Heart left ventricle (tissue), 16 donors: ENCODE measurements at regions not wholly inside any gene's neighbourhood (a gene's known extent, or its start where the extent isn't known, plus 50 kb on each side); places are given as distances from the start of the nearest gene placed in this dataset.

Experiments
- ATAC-seq, 4 donors: fragments of 200-7000 bp; cut with Tn5 transposase; one replicate each; pipeline ENCODE4 v1.9.1; 2020 to 2022; ENCODE audit warnings: moderate library complexity in 4 of 4, mild to moderate bottlenecking in 3 of 4, moderate number of reproducible peaks in 1 of 4
- DNase-seq, 5 donors: peaks; one replicate each; pipeline ENCODE4 v3.0.0-alpha.2; 2020
- H3K27ac ChIP-seq, 12 donors: fragments of 200-600 bp; sonication (generic) in 4 of 12; one replicate each; pipeline versions ENCODE4 v1.5.0 to v1.8.0; 2016 to 2022; ENCODE audit warnings: mild to moderate bottlenecking in 2 of 12
- H3K27me3 ChIP-seq, 9 donors: fragments of 200-600 bp; sonication (generic) in 2 of 9; one replicate each; pipeline versions ENCODE4 v1.5.1 to v1.8.0; 2016 to 2022; ENCODE audit warnings: mild to moderate bottlenecking in 3 of 9
- H3K36me3 ChIP-seq, 9 donors: fragments of 200-600 bp; sonication (generic) in 2 of 9; one replicate each; pipeline versions ENCODE4 v1.5.0 to v1.8.0; 2018 to 2022; ENCODE audit warnings: mild to moderate bottlenecking in 2 of 9
- H3K4me1 ChIP-seq, 12 donors: fragments of 200-600 bp; sonication (generic) in 4 of 12; one replicate each; pipeline versions ENCODE4 v1.5.0 to v1.8.0; 2016 to 2022; ENCODE audit warnings: mild to moderate bottlenecking in 3 of 12
- H3K4me3 ChIP-seq, 12 donors: fragments of 200-600 bp; sonication (generic) in 4 of 12; one replicate each; pipeline versions ENCODE4 v1.5.0 to v1.8.0; 2017 to 2022; ENCODE audit warnings: mild to moderate bottlenecking in 9 of 12, moderate library complexity in 4 of 12
- H3K9me3 ChIP-seq, 12 donors: fragments of 200-600 bp; sonication (generic) in 4 of 12; one replicate each; pipeline versions ENCODE4 v1.5.0 to v1.8.0; 2016 to 2022; ENCODE audit warnings: mild to moderate bottlenecking in 1 of 12
- CTCF ChIP-seq, 12 donors: fragments of 200-600 bp; sonication (generic) in 4 of 12; IDR thresholded peaks; one replicate each; pipeline versions ENCODE4 v1.5.0 to v1.8.0; 2018 to 2022; ENCODE audit warnings: antibody characterized with exemption in 12 of 12, mild to moderate bottlenecking in 5 of 12
- POLR2A ChIP-seq, 2 donors: fragments of 450-650 bp; IDR thresholded peaks; one replicate each; pipeline ENCODE4 v1.6.1; 2017; ENCODE audit warnings: antibody characterized with exemption in 2 of 2, mild to moderate bottlenecking in 2 of 2, moderate library complexity in 2 of 2
- WGBS, 4 donors: extraction: QIAGEN DNeasy Blood & Tissue Kit in 2 of 4; methylation state at CpG; one replicate each; pipeline versions ENCODE4 v1.1.5 to v1.1.7; 2013 to 2018; 5-methylcytosine and 5-hydroxymethylcytosine counted together
- intact Hi-C, 10 donors: fragments of 100-400 bp; cut with DNase I; formaldehyde crosslinking; loops; one replicate each; pipeline versions ENCODE4 v1.11.1 to v1.14.2; 2022
- donor health status: ischemic (EF 13 %, LVEDD 7.1; RV severe dilation, severe dysfunction).
- donor health status: healthy with polysubstance abuse.
- donor health status: DM: no; HTN: yes; CAD: no.
- donor health status: DM: no; HTN: no; CAD: no.
- donor health status: ischemic (EF 25% LVEDD 6.9; RV normal size, moderate dysfunction).
- donor health status: ischemic (EF 25% LVEDD 5.7; RV mildly dilated, moderate dysfunction).
- donor health status: healthy.
- donor health status: DM: yes; HTN: yes; CAD: no.
- donor health status: ischemic (EF 35%, LVEDD 5.7; RV mildly dilated, moderate dysfunction).
- donor health status: nonischemic (EF 11% LVEDD 7.7; RV severe dilation, severe dysfunction).
- donor health status: DM: yes; HTN: yes; CAD: no.
- donor health status: PGD.
- donor health status: ischemic (EF 29% LVEDD 5.4; RV normal size, mild dysfunction).
- donor health status: nonischemic (EF 23%, LVEDD 6.1; RV moderate dilation, normal function).

GRCh38 chr9:90478821-90479220, 163.8 kb downstream of the DIRAS2 start:
- Histone ChIP-seq H3K27ac (no peak overlapping the region), H3K36me3 (no peaks in the 10 kb centered on the region), H3K9me3 (no peaks in the 10 kb centered on the region), H3K4me1 (no peaks in the 10 kb centered on the region), H3K4me3 (no peak overlapping the region), H3K27me3 (peaks cover 0 to 4% (median 0%) of the 10 kb centered on the region in 9 donors)
- TF ChIP-seq POLR2A (IDR thresholded peaks at IDR 0.05) (no peak), CTCF (IDR thresholded peaks at IDR 0.05) (no peak)
- 33 to 47% (median 39%) methylated on average over 6 of the region's 6 CpGs for WGBS, 4 donors
- intact Hi-C loops: no loop called here
- DNase-seq (no peak), ATAC-seq (no peak)

- Histone ChIP-seq H3K9me3 (peaks cover 0 to 10% (median 1%) of the 10 kb centered on the region in 12 donors), H3K4me3 (no peak overlapping the region), H3K36me3 (no peaks in the 10 kb centered on the region), H3K27ac (no peak overlapping the region), H3K27me3 (peaks cover 0 to under 1% (median 0%) of the 10 kb centered on the region in 9 donors), H3K4me1 (no peaks in the 10 kb centered on the region)
- no peak for DNase-seq
- WGBS, 4 donors: 78 to 87% (median 85%) methylated on average over 1 of the region's 1 CpG
- TF ChIP-seq CTCF (IDR thresholded peaks at IDR 0.05) (no peak), POLR2A (IDR thresholded peaks at IDR 0.05) (no peak)
- intact Hi-C loops: no loop called here
- ATAC-seq: no peak
Measured at GRCh38 chr9:90485028-90485427, 157.6 kb downstream of the DIRAS2 start.

- DNase-seq (no peak), ATAC-seq (no peak)
- Histone ChIP-seq H3K36me3 (no peaks in the 10 kb centered on the region), H3K4me3 (no peak overlapping the region), H3K9me3 (peaks cover 0 to 18% (median 2%) of the 10 kb centered on the region in 12 donors), H3K27me3 (no peaks in the 10 kb centered on the region), H3K27ac (no peak overlapping the region), H3K4me1 (no peaks in the 10 kb centered on the region)
- intact Hi-C loops: no loop called here
- 72 to 80% (median 79%) methylated on average over 4 of the region's 4 CpGs for WGBS, 4 donors
- TF ChIP-seq POLR2A (IDR thresholded peaks at IDR 0.05) (no peak), CTCF (IDR thresholded peaks at IDR 0.05) (no peak)
Measured at GRCh38 chr9:90489066-90489465, 153.6 kb downstream of the DIRAS2 start.

GRCh38 chr9:90499761-90500160, 142.9 kb downstream of the DIRAS2 start:
- intact Hi-C loops: no loop called here
- H3K27ac ChIP-seq: no peak overlapping the region
- no peaks in the 10 kb centered on the region for H3K4me1 ChIP-seq
- H3K36me3 ChIP-seq: no peaks in the 10 kb centered on the region
- 58 to 79% (median 78%) methylated on average over 2 of the region's 2 CpGs for WGBS, 4 donors
- no peak overlapping the region for H3K4me3 ChIP-seq
- H3K27me3 ChIP-seq: no peaks in the 10 kb centered on the region
- DNase-seq (no peak), ATAC-seq (peak in 2 of 4 donors; percentile 41 to 76)
- H3K9me3 ChIP-seq: peaks cover 0 to 9% (median 0%) of the 10 kb centered on the region in 12 donors
- TF ChIP-seq POLR2A (IDR thresholded peaks at IDR 0.05) (no peak), CTCF (IDR thresholded peaks at IDR 0.05) (no peak)
